Spleen (tissue), 11 donors: ENCODE measurements at regions not wholly inside any gene's neighbourhood (a gene's known extent, or its start where the extent isn't known, plus 50 kb on each side); places are given as distances from the start of the nearest gene placed in this dataset.

ENCODE experiments used
- DNase-seq: peaks from one replicate; pipeline ENCODE4 v3.0.0-alpha.2; 2020
- H3K27ac ChIP-seq, 8 donors: fragments of 200-600 bp; sonication (generic) in 7 of 8; 1 replicate in 4 of 8; 2 replicates in 4 of 8; pipeline versions ENCODE4 v1.5.0 to v1.8.0; 2016 to 2021; ENCODE audit warnings: inconsistent platforms in 4 of 8, mild to moderate bottlenecking in 4 of 8, moderate library complexity in 1 of 8
- H3K27me3 ChIP-seq, 7 donors: fragments of 200-600 bp; sonication (generic) in 6 of 7; replicated peaks in 1 of 7; 1 replicate in 4 of 7; 2 replicates in 3 of 7; pipeline versions ENCODE4 v1.5.0 to v1.8.0; 2016 to 2021; ENCODE audit warnings: inconsistent platforms in 3 of 7, mild to moderate bottlenecking in 1 of 7
- H3K36me3 ChIP-seq, 6 donors: fragments of 200-600 bp; sonication (generic) in 5 of 6; 1 replicate in 4 of 6; 2 replicates in 2 of 6; pipeline versions ENCODE4 v1.5.0 to v1.8.0; 2016 to 2021; ENCODE audit warnings: inconsistent platforms in 2 of 6
- H3K4me1 ChIP-seq, 6 donors: fragments of 200-600 bp; sonication (generic) in 5 of 6; 1 replicate in 3 of 6; 2 replicates in 3 of 6; pipeline versions ENCODE4 v1.5.0 to v1.8.0; 2016 to 2021; ENCODE audit warnings: inconsistent platforms in 3 of 6
- H3K4me3 ChIP-seq, 8 donors: fragments of 200-600 bp; sonication (generic) in 7 of 8; 1 replicate in 4 of 8; 2 replicates in 4 of 8; pipeline versions ENCODE4 v1.5.0 to v1.8.0; 2016 to 2021; ENCODE audit warnings: inconsistent platforms in 4 of 8, mild to moderate bottlenecking in 4 of 8, moderate library complexity in 2 of 8
- H3K9me3 ChIP-seq, 8 donors: fragments of 200-600 bp; sonication (generic) in 7 of 8; 1 replicate in 4 of 8; 2 replicates in 4 of 8; pipeline versions ENCODE4 v1.5.0 to v1.8.0; 2016 to 2021; ENCODE audit warnings: inconsistent platforms in 4 of 8
- POLR2A ChIP-seq, 3 donors: fragments of 450-650 bp; IDR thresholded peaks; one replicate each; pipeline ENCODE4 v1.5.1; 2017; ENCODE audit warnings: antibody characterized with exemption in 3 of 3, mild to moderate bottlenecking in 1 of 3
- POLR2AphosphoS5 ChIP-seq, 3 donors: sonication (generic); formaldehyde crosslinking; IDR thresholded peaks; one replicate each; pipeline ENCODE4 v1.5.1; 2017; ENCODE audit warnings: antibody characterized with exemption in 3 of 3
- WGBS, 5 donors: extraction: QIAGEN DNeasy Blood & Tissue Kit in 3 of 5; methylation state at CpG; one replicate each; pipeline versions ENCODE4 v1.1.5 to v1.1.7; 2013 to 2018; 5-methylcytosine and 5-hydroxymethylcytosine counted together
- intact Hi-C: fragments of 100-400 bp; cut with DNase I; formaldehyde crosslinking; loops from one replicate; pipeline ENCODE4 v1.15.0; 2023; ENCODE audit warnings: low total_unique reads
- TF ChIP-seq, protein P1 (sequence below), 11 experiments: fragments of 200-600 bp in 7 of 11; fragments of 450-650 bp in 4 of 11; sonication (generic) in 4 of 11; IDR thresholded peaks in 8 of 11; conservative IDR thresholded peaks in 3 of 11; 1 replicate in 7 of 11; 2 replicates in 4 of 11; pipeline versions ENCODE4 v1.4.0 to v1.8.0; 2016 to 2021; ENCODE audit warnings: antibody characterized with exemption in 11 of 11, inconsistent platforms in 4 of 11, mild to moderate bottlenecking in 1 of 11
- donor health status: healthy with polysubstance abuse.
- donor health status: DM: no; HTN: no; CAD: no; lungs with moderate emphysema.
- donor health status: DM: no; HTN: no; CAD: no.
- donor health status: Bipolar disorder and iron deficiency.
- donor health status: healthy.
- donor health status: DM: no; HTN: no; CAD: no.
- donor health status: DM: yes; HTN: yes; CAD: no.

GRCh38 chr6:81172056-81172740, 580.3 kb downstream of the TENT5A start:
- WGBS, 5 donors, result 61 to 75% (median 63%) methylated on average over 4 of the region's 4 CpGs
- peak overlapping the region in 4 of 8 donors; percentile 16 to 49 (median 35) for H3K27ac ChIP-seq
- H3K4me3 ChIP-seq, result no peak overlapping the region
- TF ChIP-seq, protein P1, sequence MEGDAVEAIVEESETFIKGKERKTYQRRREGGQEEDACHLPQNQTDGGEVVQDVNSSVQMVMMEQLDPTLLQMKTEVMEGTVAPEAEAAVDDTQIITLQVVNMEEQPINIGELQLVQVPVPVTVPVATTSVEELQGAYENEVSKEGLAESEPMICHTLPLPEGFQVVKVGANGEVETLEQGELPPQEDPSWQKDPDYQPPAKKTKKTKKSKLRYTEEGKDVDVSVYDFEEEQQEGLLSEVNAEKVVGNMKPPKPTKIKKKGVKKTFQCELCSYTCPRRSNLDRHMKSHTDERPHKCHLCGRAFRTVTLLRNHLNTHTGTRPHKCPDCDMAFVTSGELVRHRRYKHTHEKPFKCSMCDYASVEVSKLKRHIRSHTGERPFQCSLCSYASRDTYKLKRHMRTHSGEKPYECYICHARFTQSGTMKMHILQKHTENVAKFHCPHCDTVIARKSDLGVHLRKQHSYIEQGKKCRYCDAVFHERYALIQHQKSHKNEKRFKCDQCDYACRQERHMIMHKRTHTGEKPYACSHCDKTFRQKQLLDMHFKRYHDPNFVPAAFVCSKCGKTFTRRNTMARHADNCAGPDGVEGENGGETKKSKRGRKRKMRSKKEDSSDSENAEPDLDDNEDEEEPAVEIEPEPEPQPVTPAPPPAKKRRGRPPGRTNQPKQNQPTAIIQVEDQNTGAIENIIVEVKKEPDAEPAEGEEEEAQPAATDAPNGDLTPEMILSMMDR (IDR thresholded peaks at IDR 0.05 in 8 of 11, conservative IDR thresholded peaks at IDR 0.05 in 3 of 11), result no peak
- TF ChIP-seq POLR2AphosphoS5 (IDR thresholded peaks at IDR 0.05), result peak in 1 of 3 donors; percentile 20
- TF ChIP-seq POLR2A (IDR thresholded peaks at IDR 0.05), result no peak
- intact Hi-C loops, result no loop called here
- no peak for DNase-seq
- H3K27me3 ChIP-seq, result no peaks in the 10 kb centered on the region
- no peaks in the 10 kb centered on the region for H3K9me3 ChIP-seq
- no peaks in the 10 kb centered on the region for H3K36me3 ChIP-seq
- H3K4me1 ChIP-seq, result no peaks in the 10 kb centered on the region

DNA sequence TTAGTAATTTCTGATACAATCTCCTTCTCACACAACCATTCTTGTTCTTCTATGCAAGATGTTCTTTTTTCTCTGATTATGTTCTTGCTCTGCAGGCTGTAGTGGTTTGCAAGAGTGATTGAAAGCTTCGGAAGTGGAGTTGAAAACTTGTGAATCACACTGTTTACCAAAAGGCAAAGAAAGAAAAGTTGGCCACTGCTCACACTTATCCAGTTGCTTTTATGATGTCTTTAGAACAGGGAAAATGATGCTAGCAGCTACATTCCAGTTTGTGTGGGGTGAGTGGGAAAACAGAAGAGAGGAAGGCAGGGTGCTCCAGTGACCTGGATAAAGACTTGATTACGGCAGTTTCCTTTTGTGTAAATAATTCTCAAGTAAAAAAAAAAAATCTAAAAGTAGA, 583.3 kb downstream of the TENT5A start:
- TF ChIP-seq, protein P1 (IDR thresholded peaks at IDR 0.05 in 8 of 11, conservative IDR thresholded peaks at IDR 0.05 in 3 of 11), result no peak
- TF ChIP-seq POLR2AphosphoS5 (IDR thresholded peaks at IDR 0.05) (no peak), POLR2A (IDR thresholded peaks at IDR 0.05) (no peak)
- 60 to 74% (median 63%) methylated on average over 2 of the region's 2 CpGs for WGBS, 5 donors
- H3K4me3 ChIP-seq, result no peak overlapping the region
- no peaks in the 10 kb centered on the region for H3K36me3 ChIP-seq
- H3K4me1 ChIP-seq, result no peaks in the 10 kb centered on the region
- no peak overlapping the region for H3K27ac ChIP-seq
- DNase-seq, result no peak
- H3K9me3 ChIP-seq, result no peaks in the 10 kb centered on the region
- H3K27me3 ChIP-seq, result no peaks in the 10 kb centered on the region
- intact Hi-C loops, result no loop called here

DNA sequence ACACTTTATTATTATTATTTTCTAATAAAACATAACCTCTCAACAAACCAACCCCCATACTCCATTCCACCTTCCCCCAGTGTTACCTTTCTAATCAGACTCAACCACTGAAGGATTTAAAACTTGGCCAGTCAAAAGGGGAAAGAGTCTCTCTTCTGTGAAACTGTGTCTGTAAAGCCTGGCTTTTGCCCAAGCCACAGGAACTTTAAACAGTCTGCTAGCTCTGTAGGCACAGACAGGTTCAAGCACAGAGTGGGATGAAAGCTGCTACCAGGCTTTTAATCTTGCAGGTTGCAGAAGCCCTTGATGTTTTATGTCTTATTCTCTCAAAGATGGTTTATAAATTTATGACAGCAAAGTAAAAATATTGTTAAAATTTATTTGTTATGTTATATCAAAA, 585.7 kb downstream of the TENT5A start:
- H3K27ac ChIP-seq, result no peak overlapping the region
- intact Hi-C loops, result no loop called here
- TF ChIP-seq POLR2AphosphoS5 (IDR thresholded peaks at IDR 0.05) (no peak), POLR2A (IDR thresholded peaks at IDR 0.05) (no peak)
- TF ChIP-seq, protein P1 (IDR thresholded peaks at IDR 0.05 in 8 of 11, conservative IDR thresholded peaks at IDR 0.05 in 3 of 11), result no peak

DNA sequence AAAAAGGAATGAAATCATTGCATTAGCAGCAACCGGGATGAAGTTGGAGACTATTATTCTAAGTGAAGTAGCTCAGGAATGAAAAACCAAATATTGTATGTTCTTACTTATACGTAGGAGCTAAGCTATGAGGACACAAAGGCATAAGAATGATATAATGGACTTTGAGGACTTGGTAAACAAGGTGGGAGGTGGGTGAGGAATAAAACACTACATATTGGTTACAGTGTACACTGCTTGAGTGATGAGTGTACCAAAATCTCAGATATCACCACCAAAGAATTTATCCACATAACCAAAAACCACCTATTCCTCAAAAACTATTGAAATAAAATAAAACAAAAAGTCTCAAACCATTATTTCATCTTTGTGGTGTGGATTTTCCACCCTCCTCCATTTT, 593.5 kb downstream of the TENT5A start:
- no peaks in the 10 kb centered on the region for H3K27me3 ChIP-seq
- no peaks in the 10 kb centered on the region for H3K36me3 ChIP-seq
- no peak overlapping the region for H3K27ac ChIP-seq
- 66 to 92% (median 84%) methylated on average over 2 of the region's 2 CpGs for WGBS, 5 donors
- H3K4me1 ChIP-seq, result no peaks in the 10 kb centered on the region
- no peak for DNase-seq
- intact Hi-C loops, result no loop called here
- TF ChIP-seq, protein P1 (IDR thresholded peaks at IDR 0.05 in 8 of 11, conservative IDR thresholded peaks at IDR 0.05 in 3 of 11), result no peak
- no peak for TF ChIP-seq POLR2A (IDR thresholded peaks at IDR 0.05)
- no peak for TF ChIP-seq POLR2AphosphoS5 (IDR thresholded peaks at IDR 0.05)
- H3K4me3 ChIP-seq, result no peak overlapping the region
- peaks cover 0 to 6% (median under 1%) of the 10 kb centered on the region in 8 donors for H3K9me3 ChIP-seq

More for the DNA sequence above, 585.7 kb downstream of the TENT5A start:
- Histone ChIP-seq H3K36me3 (no peaks in the 10 kb centered on the region), H3K4me3 (no peak overlapping the region), H3K9me3 (no peaks in the 10 kb centered on the region), H3K27me3 (no peaks in the 10 kb centered on the region), H3K4me1 (no peaks in the 10 kb centered on the region)
- DNase-seq, result no peak
